WTC11 (cell line): ENCODE measurements at regions not wholly inside any gene's neighbourhood (a gene's known extent, or its start where the extent isn't known, plus 50 kb on each side); places are given as distances from the start of the nearest gene placed in this dataset.

Source experiments
- CBFB ChIP-seq: sonication (generic); formaldehyde crosslinking; IDR thresholded peaks from 2 replicates; pipeline ENCODE4 v1.8.1; 2022; ENCODE audit warnings: mild to moderate bottlenecking, low read depth, missing genetic modification reagents
- CTCF ChIP-seq: fragments of 200-600 bp; IDR thresholded peaks from 2 replicates; pipeline ENCODE4 v1.8.0; 2022; ENCODE audit warnings: antibody characterized with exemption
- ETV6 ChIP-seq: sonication (generic); formaldehyde crosslinking; IDR thresholded peaks from 2 replicates; pipeline ENCODE4 v1.8.1; 2022; ENCODE audit warnings: mild to moderate bottlenecking, missing genetic modification reagents
- HMGXB4 ChIP-seq: sonication (generic); formaldehyde crosslinking; IDR thresholded peaks from 2 replicates; pipeline ENCODE4 v1.8.1; 2023; ENCODE audit warnings: mild to moderate bottlenecking, moderate library complexity, missing genetic modification reagents
- MAX ChIP-seq: sonication (generic); formaldehyde crosslinking; IDR thresholded peaks from 2 replicates; pipeline ENCODE4 v1.8.0; 2022; ENCODE audit warnings: mild to moderate bottlenecking, missing genetic modification reagents
- NFYB ChIP-seq: sonication (generic); formaldehyde crosslinking; conservative IDR thresholded peaks from 2 replicates; pipeline ENCODE4 v1.8.0; 2022; ENCODE audit warnings: low read depth, missing genetic modification reagents
- NR2C2 ChIP-seq: sonication (generic); formaldehyde crosslinking; IDR thresholded peaks from 2 replicates; pipeline ENCODE4 v1.8.0; 2022; ENCODE audit warnings: mild to moderate bottlenecking, missing genetic modification reagents
- SMAD4 ChIP-seq: sonication (generic); formaldehyde crosslinking; IDR thresholded peaks from 2 replicates; pipeline ENCODE4 v1.8.0; 2022; ENCODE audit warnings: mild to moderate bottlenecking, missing genetic modification reagents
- SP1 ChIP-seq: sonication (generic); formaldehyde crosslinking; conservative IDR thresholded peaks from 2 replicates; pipeline ENCODE4 v1.8.1; 2022; ENCODE audit warnings: missing genetic modification reagents
- TEAD1 ChIP-seq: sonication (generic); formaldehyde crosslinking; IDR thresholded peaks from 2 replicates; pipeline ENCODE4 v1.8.0; 2022; ENCODE audit warnings: mild to moderate bottlenecking, missing genetic modification reagents
- USF2 ChIP-seq: sonication (generic); formaldehyde crosslinking; IDR thresholded peaks from 2 replicates; pipeline ENCODE4 v1.8.1; 2023; ENCODE audit warnings: mild to moderate bottlenecking, missing genetic modification reagents, moderate library complexity
- ZNF121 ChIP-seq: sonication (generic); formaldehyde crosslinking; IDR thresholded peaks from 2 replicates; pipeline ENCODE4 v1.8.0; 2023; ENCODE audit warnings: missing genetic modification reagents
- TF ChIP-seq, protein P1 (sequence below): sonication (generic); formaldehyde crosslinking; IDR thresholded peaks from 2 replicates; pipeline ENCODE4 v1.8.0; 2022; ENCODE audit warnings: mild to moderate bottlenecking, missing genetic modification reagents
- TF ChIP-seq, protein P2 (sequence below): sonication (generic); formaldehyde crosslinking; IDR thresholded peaks from 2 replicates; pipeline ENCODE4 v1.8.1; 2022; ENCODE audit warnings: low read depth, missing genetic modification reagents, borderline replicate concordance

- TF ChIP-seq NR2C2 (CRISPR knock-in tag) (no peak), CTCF (no peak), USF2 (CRISPR knock-in tag) (no peak), TEAD1 (no peak), CBFB (CRISPR knock-in tag) (no peak), SP1 (CRISPR knock-in tag) (no peak), ETV6 (CRISPR knock-in tag) (no peak), NFYB (CRISPR knock-in tag) (no peak), SMAD4 (CRISPR knock-in tag) (no peak), MAX (CRISPR knock-in tag) (no peak), ZNF121 (CRISPR knock-in tag) (no peak), HMGXB4 (CRISPR knock-in tag) (no peak)
- TF ChIP-seq, protein P1, sequence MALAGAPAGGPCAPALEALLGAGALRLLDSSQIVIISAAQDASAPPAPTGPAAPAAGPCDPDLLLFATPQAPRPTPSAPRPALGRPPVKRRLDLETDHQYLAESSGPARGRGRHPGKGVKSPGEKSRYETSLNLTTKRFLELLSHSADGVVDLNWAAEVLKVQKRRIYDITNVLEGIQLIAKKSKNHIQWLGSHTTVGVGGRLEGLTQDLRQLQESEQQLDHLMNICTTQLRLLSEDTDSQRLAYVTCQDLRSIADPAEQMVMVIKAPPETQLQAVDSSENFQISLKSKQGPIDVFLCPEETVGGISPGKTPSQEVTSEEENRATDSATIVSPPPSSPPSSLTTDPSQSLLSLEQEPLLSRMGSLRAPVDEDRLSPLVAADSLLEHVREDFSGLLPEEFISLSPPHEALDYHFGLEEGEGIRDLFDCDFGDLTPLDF (CRISPR knock-in tag), result no peak
- TF ChIP-seq, protein P2, sequence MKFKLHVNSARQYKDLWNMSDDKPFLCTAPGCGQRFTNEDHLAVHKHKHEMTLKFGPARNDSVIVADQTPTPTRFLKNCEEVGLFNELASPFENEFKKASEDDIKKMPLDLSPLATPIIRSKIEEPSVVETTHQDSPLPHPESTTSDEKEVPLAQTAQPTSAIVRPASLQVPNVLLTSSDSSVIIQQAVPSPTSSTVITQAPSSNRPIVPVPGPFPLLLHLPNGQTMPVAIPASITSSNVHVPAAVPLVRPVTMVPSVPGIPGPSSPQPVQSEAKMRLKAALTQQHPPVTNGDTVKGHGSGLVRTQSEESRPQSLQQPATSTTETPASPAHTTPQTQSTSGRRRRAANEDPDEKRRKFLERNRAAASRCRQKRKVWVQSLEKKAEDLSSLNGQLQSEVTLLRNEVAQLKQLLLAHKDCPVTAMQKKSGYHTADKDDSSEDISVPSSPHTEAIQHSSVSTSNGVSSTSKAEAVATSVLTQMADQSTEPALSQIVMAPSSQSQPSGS (CRISPR knock-in tag), result no peak
Observed at GRCh38 chr5:101969742-101970141, 326.3 kb downstream of the SLCO4C1 start.
